H9 (cell line): ENCODE measurements at regions not wholly inside any gene's neighbourhood (a gene's known extent, or its start where the extent isn't known, plus 50 kb on each side); places are given as distances from the start of the nearest gene placed in this dataset.

ENCODE experiments used
- DNase-seq: peaks from one replicate; pipeline ENCODE4 v3.0.0-alpha.2; 2017
- H2AFZ ChIP-seq: one replicate; pipeline ENCODE4 v1.6.1; 2013; ENCODE audit warnings: mild to moderate bottlenecking, low read length, control low read depth, moderate library complexity
- H2AK5ac ChIP-seq: 2 replicates; pipeline ENCODE4 v1.6.1; 2013; ENCODE audit warnings: low read length, control low read depth, mixed read lengths; ENCODE audit not compliant: insufficient read length
- H2BK120ac ChIP-seq: one replicate; pipeline ENCODE4 v1.6.1; 2013; ENCODE audit warnings: low read depth, mild to moderate bottlenecking, low read length, control low read depth, inconsistent platforms; ENCODE audit not compliant: poor library complexity, severe bottlenecking
- H2BK12ac ChIP-seq: 2 replicates; pipeline ENCODE4 v1.6.1; 2013; ENCODE audit warnings: low read length, control low read depth, mixed read lengths, low read depth; ENCODE audit not compliant: insufficient read length
- H2BK15ac ChIP-seq: 2 replicates; pipeline ENCODE4 v1.6.1; 2013; ENCODE audit warnings: low read depth, low read length, control low read depth
- H2BK20ac ChIP-seq: one replicate; pipeline ENCODE4 v1.6.1; 2013; ENCODE audit warnings: low read depth, mild to moderate bottlenecking, low read length, control low read depth, inconsistent platforms; ENCODE audit not compliant: poor library complexity, severe bottlenecking
- H2BK5ac ChIP-seq: 2 replicates; pipeline ENCODE4 v1.6.1; 2013; ENCODE audit warnings: low read length, control low read depth, mixed read lengths; ENCODE audit not compliant: insufficient read length
- H3K14ac ChIP-seq: 2 replicates; pipeline ENCODE4 v1.6.1; 2013; ENCODE audit warnings: low read length, control low read depth; ENCODE audit not compliant: insufficient read depth
- H3K18ac ChIP-seq: 2 replicates; pipeline ENCODE4 v1.6.1; 2013; ENCODE audit warnings: low read depth, mild to moderate bottlenecking, mixed read lengths, low read length, control low read depth; ENCODE audit not compliant: insufficient read length
- H3K23ac ChIP-seq: 2 replicates; pipeline ENCODE4 v1.6.1; 2013; ENCODE audit warnings: low read length, control low read depth, mixed read lengths, low read depth; ENCODE audit not compliant: insufficient read length
- H3K23me2 ChIP-seq: 2 replicates; pipeline ENCODE4 v1.6.1; 2013; ENCODE audit warnings: low read depth, mild to moderate bottlenecking, mixed read lengths, low read length, control low read depth; ENCODE audit not compliant: insufficient read length, poor library complexity, severe bottlenecking
- H3K27ac ChIP-seq: 2 replicates; pipeline ENCODE4 v1.5.1; 2013; ENCODE audit warnings: low read length, control low read depth, mixed read lengths, low read depth; ENCODE audit not compliant: insufficient read length
- H3K27me3 ChIP-seq: 2 replicates; pipeline ENCODE4 v1.6.1; 2013; ENCODE audit warnings: low read length, control low read depth, inconsistent platforms; ENCODE audit not compliant: insufficient read depth
- H3K4ac ChIP-seq: 2 replicates; pipeline ENCODE4 v1.6.1; 2013; ENCODE audit warnings: low read depth, mild to moderate bottlenecking, control low read depth, inconsistent platforms, low read length, moderate library complexity
- H3K4me1 ChIP-seq: 2 replicates; pipeline ENCODE4 v1.6.1; 2013; ENCODE audit warnings: low read length, control low read depth, inconsistent platforms; ENCODE audit not compliant: insufficient read depth
- H3K4me2 ChIP-seq: 2 replicates; pipeline ENCODE4 v1.6.1; 2013; ENCODE audit warnings: low read length, control low read depth, mixed read lengths; ENCODE audit not compliant: insufficient read length, insufficient read depth
- H3K56ac ChIP-seq: 2 replicates; pipeline ENCODE4 v1.6.1; 2013; ENCODE audit warnings: low read depth, mild to moderate bottlenecking, mixed read lengths, low read length, control low read depth; ENCODE audit not compliant: insufficient read length
- H3K79me1 ChIP-seq: 2 replicates; pipeline ENCODE4 v1.6.1; 2013; ENCODE audit warnings: low read depth, mild to moderate bottlenecking, moderate library complexity, low read length, control low read depth, inconsistent platforms; ENCODE audit not compliant: insufficient read depth, poor library complexity, severe bottlenecking
- H3K79me2 ChIP-seq: 2 replicates; pipeline ENCODE4 v1.6.1; 2013; ENCODE audit warnings: low read length, control low read depth, inconsistent platforms; ENCODE audit not compliant: insufficient read depth
- H3K9ac ChIP-seq: 2 replicates; pipeline ENCODE4 v1.6.1; 2013; ENCODE audit warnings: low read length, control low read depth, mixed read lengths; ENCODE audit not compliant: insufficient read length; ENCODE audit errors: extremely low read depth
- H3K9me3 ChIP-seq: one replicate; pipeline ENCODE4 v1.6.1; 2013; ENCODE audit warnings: low read depth, low read length, inconsistent platforms; ENCODE audit not compliant: control insufficient read depth
- H3T11ph ChIP-seq: one replicate; pipeline ENCODE4 v1.6.1; 2013; ENCODE audit warnings: mild to moderate bottlenecking, low read length, control low read depth, inconsistent platforms
- H4K20me1 ChIP-seq: one replicate; pipeline ENCODE4 v1.6.1; 2013; ENCODE audit not compliant: control insufficient read depth, insufficient read length, insufficient read depth
- H4K5ac ChIP-seq: 2 replicates; pipeline ENCODE4 v1.6.1; 2013; ENCODE audit warnings: low read depth, mild to moderate bottlenecking, mixed read lengths, low read length, control low read depth; ENCODE audit not compliant: insufficient read length
- H4K8ac ChIP-seq: replicated peaks from 2 replicates; pipeline ENCODE4 v1.6.1; 2013; ENCODE audit warnings: low read length, control low read depth, mixed read lengths, low read depth; ENCODE audit not compliant: insufficient read length
- H4K91ac ChIP-seq: 2 replicates; pipeline ENCODE4 v1.6.1; 2013; ENCODE audit warnings: low read depth, mild to moderate bottlenecking, moderate library complexity, mixed read lengths, low read length, control low read depth; ENCODE audit not compliant: insufficient read length
- H3K27ac Mint-ChIP-seq, 3 experiments: 2 replicates in 2 of 3; 3 replicates in 1 of 3; pipeline ENCODE4 v1.8.0; 2020 to 2021; ENCODE audit warnings: mixed read lengths in 3 of 3, mild to moderate bottlenecking in 1 of 3, moderate library complexity in 1 of 3
- H3K27me3 Mint-ChIP-seq: 2 replicates; pipeline ENCODE4 v1.8.0; 2021; ENCODE audit warnings: low read depth, mild to moderate bottlenecking, moderate library complexity, mixed read lengths
- H3K36me3 Mint-ChIP-seq, 3 experiments: 2 replicates in 2 of 3; 3 replicates in 1 of 3; pipeline ENCODE4 v1.8.0; 2020 to 2021; ENCODE audit warnings: low read depth in 3 of 3, mixed read lengths in 3 of 3; ENCODE audit not compliant: insufficient read depth in 1 of 3
- H3K4me1 Mint-ChIP-seq, 2 experiments: 2 replicates each; pipeline ENCODE4 v1.8.0; 2020; ENCODE audit warnings: mixed read lengths in 2 of 2
- H3K4me3 Mint-ChIP-seq, 2 experiments: 2 replicates in 1 of 2; 3 replicates in 1 of 2; pipeline ENCODE4 v1.8.0; 2020 to 2021; ENCODE audit warnings: mild to moderate bottlenecking in 2 of 2, mixed read lengths in 2 of 2, moderate library complexity in 1 of 2
- H3K9me3 Mint-ChIP-seq, 2 experiments: 2 replicates in 1 of 2; 3 replicates in 1 of 2; pipeline ENCODE4 v1.8.0; 2020; ENCODE audit warnings: mild to moderate bottlenecking in 2 of 2, mixed read lengths in 2 of 2, moderate library complexity in 1 of 2
- CTCF ChIP-seq: fragments of 200-600 bp; sonication (generic); conservative IDR thresholded peaks from 3 replicates; pipeline ENCODE4 v1.8.0; 2021; ENCODE audit warnings: antibody characterized with exemption, mild to moderate bottlenecking
- WGBS: extraction: QIAGEN DNeasy Blood & Tissue Kit; methylation state at CpG from one replicate; pipeline ENCODE4 v1.1.7; 2013; ENCODE audit warnings: missing lambda C conversion rate, low lambda C conversion rate, mixed read lengths; ENCODE audit not compliant: insufficient read length; ENCODE audit errors: extremely low coverage; 5-methylcytosine and 5-hydroxymethylcytosine counted together

DNA sequence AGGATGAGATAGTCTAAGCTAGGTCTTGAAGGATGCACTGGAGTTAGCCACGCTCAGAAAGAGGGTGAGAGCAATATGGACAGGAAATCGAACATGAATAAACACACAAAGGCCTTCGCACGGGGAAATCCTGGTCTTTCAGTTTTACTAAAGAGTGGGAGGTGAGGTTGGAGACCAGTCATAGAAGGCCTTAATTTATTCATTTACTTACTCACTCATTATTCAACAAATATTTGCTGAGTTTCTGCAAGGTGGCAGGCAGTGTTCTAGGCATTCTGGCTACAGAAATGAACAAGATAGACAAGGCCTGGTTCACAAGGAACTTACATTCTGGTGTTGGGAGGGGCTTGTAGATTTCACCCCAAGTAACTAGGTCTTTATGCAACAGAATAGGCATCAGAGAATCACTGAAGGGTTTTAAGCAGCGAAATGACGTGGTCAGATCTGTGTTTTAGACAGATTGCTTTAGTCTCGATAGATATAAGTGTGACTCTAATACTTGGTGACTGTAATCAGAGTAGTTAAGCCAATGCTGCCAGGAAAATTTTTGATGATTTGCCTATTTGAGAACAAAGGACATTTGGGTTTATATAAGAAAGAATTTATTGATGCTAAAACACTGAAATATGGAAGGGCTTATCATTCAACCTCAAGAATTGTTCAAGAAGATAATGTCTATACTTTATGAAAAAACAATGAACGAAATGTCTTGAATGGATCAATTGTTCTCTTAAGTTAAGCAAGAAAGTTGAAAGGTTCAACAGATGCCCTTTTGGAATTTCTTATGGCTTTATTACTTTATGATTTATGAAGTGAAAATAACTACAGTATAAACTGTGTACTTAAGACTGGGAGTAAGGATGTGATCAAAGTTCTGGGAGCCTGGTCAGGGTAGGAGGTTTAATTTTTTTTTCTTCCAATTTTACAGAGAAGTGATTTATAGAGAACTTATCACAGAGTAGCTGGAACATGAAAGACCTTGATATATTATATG, 184.4 kb upstream of the CASK start:
- Mint-ChIP-seq H3K9me3 (peaks cover 46 to 71% of the 10 kb centered on the region in 2 experiments), H3K36me3 (peaks cover 6 to 16% (median 14%) of the 10 kb centered on the region in 3 experiments)
- no peaks in the 10 kb centered on the region for H3K23me2 ChIP-seq

More for the DNA sequence above, 184.4 kb upstream of the CASK start:
- no peak overlapping the region for H3K9ac ChIP-seq
- H4K20me1 ChIP-seq = no peaks in the 10 kb centered on the region
- no peak overlapping the region for H3K4ac ChIP-seq
- H3K4me1 ChIP-seq = no peaks in the 10 kb centered on the region; the same call in 1 of the 2 replicates
- H3K18ac ChIP-seq = no peak overlapping the region
- H3K4me2 ChIP-seq = no peak overlapping the region
- no peak overlapping the region for H3T11ph ChIP-seq
- Mint-ChIP-seq H3K4me1 (peaks cover 14 to 16% of the 10 kb centered on the region in 2 experiments), H3K27me3 (no peaks in the 10 kb centered on the region), H3K27ac (no peak overlapping the region), H3K4me3 (no peak overlapping the region)
- no peak for DNase-seq
- H3K27me3 ChIP-seq = no peaks in the 10 kb centered on the region
- no peaks in the 10 kb centered on the region for H3K9me3 ChIP-seq
- TF ChIP-seq CTCF = no peak
- no peak overlapping the region for H4K5ac ChIP-seq
- no CpG with 5 or more reads among the region's 8 CpGs for WGBS
- H2AFZ ChIP-seq = no peak overlapping the region
- H2BK20ac ChIP-seq = no peak overlapping the region
- no peaks in the 10 kb centered on the region for H3K79me2 ChIP-seq
- H2AK5ac ChIP-seq = no peak overlapping the region
- H3K27ac ChIP-seq = no peak overlapping the region
- no peak overlapping the region for H4K91ac ChIP-seq
- no peak overlapping the region for H2BK5ac ChIP-seq
- no peak overlapping the region for H2BK120ac ChIP-seq
- H3K14ac ChIP-seq = no peak overlapping the region
- H3K79me1 ChIP-seq = no peaks in the 10 kb centered on the region
- H2BK15ac ChIP-seq = no peak overlapping the region
- no peak overlapping the region for H3K23ac ChIP-seq
- H3K56ac ChIP-seq = no peak overlapping the region
- no peak overlapping the region for H2BK12ac ChIP-seq
- H4K8ac ChIP-seq = no peak overlapping the region
